ENCODE measurements at regions not wholly inside any gene's neighbourhood (a gene's known extent, or its start where the extent isn't known, plus 50 kb on each side); places are given as distances from the start of the nearest gene placed in this dataset.

DNA sequence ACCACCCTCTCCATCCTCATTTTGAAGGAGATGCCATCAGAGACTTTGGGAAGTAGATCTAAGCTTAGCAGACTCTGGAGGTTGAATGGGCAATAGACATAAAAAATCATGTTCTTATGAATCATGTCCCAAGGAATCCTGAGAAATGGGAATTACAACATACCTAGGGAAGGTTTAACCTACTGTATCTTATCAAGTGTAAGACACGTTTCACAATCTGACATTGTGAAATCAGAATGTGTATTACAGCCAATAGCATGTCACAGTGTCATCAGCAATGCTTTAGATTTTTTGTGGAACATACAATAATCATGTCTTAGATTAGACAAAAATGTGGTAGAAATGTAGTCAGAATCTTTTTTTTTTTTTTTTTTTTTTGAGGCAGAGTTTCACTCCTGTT lies 332.4 kb upstream of the TLE3 start:
- TF ChIP-seq, protein P1, sequence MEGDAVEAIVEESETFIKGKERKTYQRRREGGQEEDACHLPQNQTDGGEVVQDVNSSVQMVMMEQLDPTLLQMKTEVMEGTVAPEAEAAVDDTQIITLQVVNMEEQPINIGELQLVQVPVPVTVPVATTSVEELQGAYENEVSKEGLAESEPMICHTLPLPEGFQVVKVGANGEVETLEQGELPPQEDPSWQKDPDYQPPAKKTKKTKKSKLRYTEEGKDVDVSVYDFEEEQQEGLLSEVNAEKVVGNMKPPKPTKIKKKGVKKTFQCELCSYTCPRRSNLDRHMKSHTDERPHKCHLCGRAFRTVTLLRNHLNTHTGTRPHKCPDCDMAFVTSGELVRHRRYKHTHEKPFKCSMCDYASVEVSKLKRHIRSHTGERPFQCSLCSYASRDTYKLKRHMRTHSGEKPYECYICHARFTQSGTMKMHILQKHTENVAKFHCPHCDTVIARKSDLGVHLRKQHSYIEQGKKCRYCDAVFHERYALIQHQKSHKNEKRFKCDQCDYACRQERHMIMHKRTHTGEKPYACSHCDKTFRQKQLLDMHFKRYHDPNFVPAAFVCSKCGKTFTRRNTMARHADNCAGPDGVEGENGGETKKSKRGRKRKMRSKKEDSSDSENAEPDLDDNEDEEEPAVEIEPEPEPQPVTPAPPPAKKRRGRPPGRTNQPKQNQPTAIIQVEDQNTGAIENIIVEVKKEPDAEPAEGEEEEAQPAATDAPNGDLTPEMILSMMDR (IDR thresholded peaks at IDR 0.05; ENCODE audit: control extremely low read depth in 1 of 3, insufficient read depth in 1 of 3, low read depth in 1 of 3, low read length in 3 of 3) = no peak
- no peak for TF ChIP-seq CHD2 (IDR thresholded peaks at IDR 0.05; ENCODE audit: low read length)

All from H1 (cell line).